HG03378 (cell line): ENCODE measurements at regions not wholly inside any gene's neighbourhood (a gene's known extent, or its start where the extent isn't known, plus 50 kb on each side); places are given as distances from the start of the nearest gene placed in this dataset.
"Not testable (repeated sequence)": the region's sequence is repeated elsewhere in the genome, so short reads cannot be mapped to it uniquely, and the experiment has no call there.

Experiments
- ATAC-seq: cut with Tn5 transposase; IDR thresholded peaks from one replicate; pipeline ENCODE4 v1.9.1; 2021; ENCODE audit warnings: mild to moderate bottlenecking, moderate library complexity; ENCODE audit not compliant: unreplicated experiment

DNA sequence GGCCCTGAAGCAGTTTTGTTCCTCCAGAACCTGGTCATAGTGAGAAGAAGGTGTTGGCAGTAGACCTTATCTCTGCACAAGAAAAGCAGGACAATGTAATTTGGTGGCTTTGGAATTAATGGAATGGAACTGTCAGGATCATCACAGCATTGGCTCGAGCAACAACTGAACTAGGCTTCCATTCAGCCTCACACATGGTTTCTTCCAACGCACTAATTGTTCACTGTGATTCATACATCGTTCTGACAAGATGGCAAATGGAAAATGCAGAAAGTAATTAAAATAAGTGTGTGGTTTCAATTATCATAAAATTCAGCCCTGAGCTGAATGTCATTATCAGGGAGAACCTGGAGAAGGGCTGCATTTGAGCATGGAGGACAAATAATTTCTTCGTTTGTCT, 80.6 kb downstream of the MFSD1 start:
- no peak for ATAC-seq

DNA sequence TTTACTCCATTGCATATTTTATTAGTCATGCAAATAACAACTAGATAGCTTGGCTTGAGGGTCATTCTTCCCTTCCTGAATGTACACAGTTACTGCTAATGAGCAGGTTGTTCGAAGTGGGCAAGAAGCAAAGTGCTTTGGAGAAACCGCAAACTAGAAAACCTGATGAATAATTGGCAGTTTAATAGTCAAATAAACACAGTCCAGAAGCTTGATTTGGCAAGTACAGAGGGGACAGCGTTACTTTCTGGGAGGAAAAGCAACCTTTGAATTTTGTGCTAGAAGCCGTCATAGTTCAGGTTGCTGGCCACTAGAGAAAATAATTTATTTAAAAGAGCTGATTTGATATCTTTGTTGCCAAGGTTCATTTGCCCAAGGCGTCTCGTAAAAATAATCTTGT, 94.9 kb downstream of the MFSD1 start:
- ATAC-seq, result no peak

DNA sequence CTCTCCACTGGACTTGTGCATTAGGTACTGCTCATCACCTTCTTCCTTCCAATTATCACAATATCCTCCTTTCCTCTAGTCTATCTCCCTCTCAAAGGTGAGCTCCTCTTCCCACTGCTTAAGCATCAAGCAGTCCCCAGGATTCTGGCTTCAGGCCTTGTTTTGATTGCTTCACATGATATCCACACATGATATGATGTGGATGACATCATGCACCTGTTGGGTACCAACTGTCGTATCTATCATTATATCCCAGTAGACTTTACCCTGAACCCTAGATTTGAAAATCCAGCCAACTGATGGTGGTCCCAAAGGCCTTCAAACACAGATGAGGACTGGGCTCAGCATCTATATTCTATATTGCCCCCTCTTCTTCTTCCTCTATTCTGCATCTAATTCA, 104.9 kb downstream of the MFSD1 start:
- no peak for ATAC-seq

DNA sequence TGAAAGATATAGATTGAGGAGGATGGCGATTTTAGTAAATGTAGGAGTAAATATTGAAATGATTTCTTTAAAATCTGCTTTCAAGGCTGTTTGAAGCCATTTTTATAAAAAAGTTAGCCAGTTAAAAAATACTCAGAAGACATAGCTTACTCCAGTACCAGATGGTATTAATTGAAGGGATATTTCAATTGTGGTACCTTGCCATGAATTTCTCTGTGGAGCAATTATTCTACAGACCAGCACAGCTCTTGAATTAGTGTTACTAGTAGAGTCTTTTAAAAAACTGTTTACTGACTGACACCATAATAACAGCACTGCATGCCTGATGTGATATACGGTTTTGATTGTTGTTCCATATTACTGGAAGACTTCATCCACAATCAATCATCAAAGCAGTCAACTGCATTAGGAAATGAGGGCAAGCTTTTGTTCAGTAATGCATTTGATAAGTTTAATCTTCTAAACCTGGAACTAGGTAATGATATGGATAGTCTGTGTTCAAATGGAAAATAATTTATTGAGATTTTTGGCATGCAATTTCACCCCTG, 106.4 kb downstream of the MFSD1 start:
- ATAC-seq, result no peak

DNA sequence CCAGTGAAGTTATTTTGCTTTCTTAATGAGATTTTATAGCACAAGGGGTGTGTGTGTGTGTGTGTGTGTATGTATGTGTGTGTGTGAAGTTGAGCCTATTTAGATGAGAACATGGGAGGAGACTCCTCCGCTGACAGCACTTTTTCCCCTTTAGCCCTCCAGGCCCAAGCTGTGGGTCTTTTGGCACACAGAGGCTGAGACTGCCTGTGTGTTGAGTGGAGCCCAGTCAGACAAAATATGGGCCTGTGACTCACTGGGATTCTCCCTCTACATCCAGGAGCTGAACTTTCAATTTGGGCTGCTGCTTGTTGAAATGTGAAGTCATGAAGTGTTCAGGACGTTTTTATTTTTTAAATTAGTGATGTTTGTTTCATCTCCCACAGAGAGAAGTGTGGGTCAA, 108.0 kb downstream of the MFSD1 start:
- ATAC-seq, result no peak

DNA sequence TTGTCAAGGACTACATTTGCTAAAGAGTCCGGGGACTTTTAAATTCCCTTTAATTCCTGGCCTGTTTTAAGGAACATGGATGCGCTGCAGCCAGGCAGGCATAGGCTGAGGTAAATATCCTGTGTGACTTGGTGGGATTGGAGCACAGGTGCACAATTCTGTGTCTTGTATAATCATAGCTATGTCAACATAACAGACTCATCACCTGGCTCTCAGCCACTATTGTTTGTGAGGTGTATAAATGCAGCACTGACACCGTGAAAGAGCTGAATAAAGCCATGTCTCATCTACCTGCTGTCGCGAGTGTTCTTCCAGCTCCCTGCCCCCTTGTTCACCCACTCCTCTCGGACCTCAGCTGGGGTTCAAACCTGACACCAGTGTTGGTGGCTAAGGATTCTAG, 109.7 kb downstream of the MFSD1 start:
- no peak for ATAC-seq

DNA sequence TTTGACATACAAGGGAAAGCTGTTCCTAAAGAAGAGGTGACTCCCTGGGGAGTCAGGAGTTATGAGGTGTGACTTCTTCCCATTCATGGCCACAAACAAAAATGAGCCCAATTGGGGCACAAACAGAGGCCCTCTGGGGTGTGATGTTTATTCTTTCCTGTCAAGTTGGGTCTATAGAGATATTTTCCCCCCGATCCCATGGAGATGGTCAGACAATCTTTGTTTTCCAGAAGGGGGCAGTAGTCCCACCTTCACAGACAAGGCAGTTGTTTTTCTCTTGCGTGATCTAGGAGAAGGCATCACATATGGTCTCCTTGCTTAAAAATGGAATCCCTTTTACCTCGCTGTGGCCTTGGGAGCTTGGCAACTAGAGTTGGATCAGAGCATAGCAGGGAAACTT, 110.3 kb downstream of the MFSD1 start:
- ATAC-seq, result no peak

DNA sequence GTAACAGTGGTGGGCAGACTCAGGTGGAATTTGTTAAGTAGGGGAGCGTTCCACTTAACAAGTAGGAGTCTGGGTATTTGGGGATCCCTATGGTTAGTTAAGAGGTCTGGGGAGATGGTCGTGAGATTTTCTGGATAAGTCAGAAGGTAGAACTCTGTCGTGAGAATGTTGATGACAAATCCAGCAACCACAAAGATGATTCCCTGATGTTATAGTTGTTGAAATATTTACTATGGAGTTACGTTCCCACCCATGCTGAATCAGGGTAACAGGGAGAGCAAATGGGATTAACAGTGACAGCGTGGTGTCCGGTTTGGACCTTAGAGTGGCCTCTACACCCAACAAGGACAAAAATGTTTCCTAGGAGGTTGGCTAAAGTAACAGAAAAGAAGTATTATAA, 110.8 kb downstream of the MFSD1 start:
- no peak for ATAC-seq

DNA sequence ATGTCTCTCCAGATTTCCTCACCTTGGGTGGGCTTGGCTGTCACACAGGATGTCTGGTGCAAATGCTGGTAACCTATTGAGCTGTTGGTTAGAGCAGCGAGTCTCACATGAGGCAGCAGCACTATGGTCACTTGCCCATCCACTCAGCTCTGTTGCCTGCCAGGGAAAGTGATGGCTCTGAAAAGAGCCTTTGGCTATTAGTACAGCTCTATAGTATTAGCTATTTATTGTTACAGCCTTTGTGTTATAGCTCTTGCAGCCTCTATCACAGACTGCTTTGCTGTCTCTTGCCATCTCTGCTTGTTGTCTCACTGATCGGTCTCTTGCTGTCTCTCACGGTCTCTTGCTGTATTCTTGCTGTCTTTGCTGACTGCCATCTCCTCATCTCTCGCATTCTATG, 114.3 kb downstream of the MFSD1 start:
- ATAC-seq, result no peak

DNA sequence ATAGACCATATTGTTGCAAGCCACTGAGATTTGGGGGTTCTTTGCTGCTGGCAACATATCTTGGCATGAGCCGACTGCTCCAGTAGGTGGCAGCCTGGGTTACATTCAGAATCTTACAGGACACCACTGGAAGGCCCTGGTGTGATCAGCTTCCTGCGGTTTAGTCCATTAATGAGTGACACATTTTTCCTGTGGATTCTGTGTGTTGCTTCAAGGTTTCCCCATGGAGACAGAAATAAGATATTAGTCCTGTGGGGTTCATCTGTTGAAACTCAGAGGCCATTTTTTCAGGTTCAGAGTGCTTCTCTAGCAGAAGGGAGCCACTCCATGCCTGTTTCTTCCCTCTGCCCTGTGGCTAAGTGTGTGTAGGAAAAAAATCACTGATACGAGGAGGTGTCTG, 116.2 kb downstream of the MFSD1 start:
- ATAC-seq, result no peak

DNA sequence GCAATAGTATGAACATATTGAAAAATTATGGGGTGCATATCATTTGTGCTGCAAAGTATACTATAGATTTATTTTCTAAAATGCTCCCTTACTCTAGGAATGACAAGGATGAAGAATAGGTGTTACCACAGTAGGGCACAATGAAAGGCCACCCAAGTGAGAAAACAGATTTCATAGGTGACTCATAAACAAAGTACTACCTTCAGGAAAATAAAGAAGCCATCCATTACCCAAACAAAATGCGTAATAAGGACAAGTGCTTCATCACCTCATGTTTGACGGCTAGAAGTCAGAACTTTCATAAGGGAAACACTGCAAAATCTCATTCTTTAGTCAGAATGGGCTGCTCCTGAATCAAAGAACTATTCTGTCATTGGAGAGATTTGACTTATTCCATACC, 116.6 kb downstream of the MFSD1 start:
- no peak for ATAC-seq

DNA sequence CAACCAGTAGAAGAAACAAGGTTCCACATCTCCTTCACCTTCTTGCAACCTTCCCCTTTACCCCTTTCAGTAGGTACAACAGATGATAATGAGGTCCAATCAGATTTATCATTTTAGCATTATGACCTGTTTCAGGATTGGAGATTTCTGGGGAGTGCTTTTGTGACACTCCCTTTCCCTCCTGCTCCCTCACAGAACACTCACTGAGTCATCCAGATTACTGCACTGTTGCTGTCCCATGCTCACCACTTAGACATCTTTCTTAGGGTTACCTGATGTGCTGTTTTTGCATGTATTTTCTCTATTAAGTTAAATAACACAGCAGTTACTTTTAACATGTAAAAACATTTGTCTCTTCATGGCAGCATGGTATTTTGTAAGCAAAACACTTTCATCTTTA, 118.5 kb downstream of the MFSD1 start:
- ATAC-seq, result no peak

DNA sequence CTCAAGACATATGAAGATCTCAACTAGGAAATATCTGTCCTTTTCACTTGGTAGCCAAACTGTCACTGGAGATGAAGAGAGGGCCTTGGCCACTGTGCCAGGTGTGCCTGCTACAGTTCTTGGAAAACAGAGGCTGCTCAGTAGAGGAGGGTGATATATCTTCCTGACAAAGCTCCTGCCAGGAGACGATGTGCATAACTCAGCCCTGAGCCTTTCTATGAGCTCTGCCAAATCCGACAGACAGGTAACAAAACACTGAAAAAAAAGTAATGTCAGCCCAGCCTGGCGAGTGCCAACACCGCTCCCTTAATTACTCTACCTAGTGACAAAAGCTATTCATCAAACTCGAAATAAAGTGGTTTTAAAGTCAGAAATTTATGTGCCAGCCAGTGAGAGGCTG, 123.2 kb downstream of the MFSD1 start:
- ATAC-seq, result no peak

DNA sequence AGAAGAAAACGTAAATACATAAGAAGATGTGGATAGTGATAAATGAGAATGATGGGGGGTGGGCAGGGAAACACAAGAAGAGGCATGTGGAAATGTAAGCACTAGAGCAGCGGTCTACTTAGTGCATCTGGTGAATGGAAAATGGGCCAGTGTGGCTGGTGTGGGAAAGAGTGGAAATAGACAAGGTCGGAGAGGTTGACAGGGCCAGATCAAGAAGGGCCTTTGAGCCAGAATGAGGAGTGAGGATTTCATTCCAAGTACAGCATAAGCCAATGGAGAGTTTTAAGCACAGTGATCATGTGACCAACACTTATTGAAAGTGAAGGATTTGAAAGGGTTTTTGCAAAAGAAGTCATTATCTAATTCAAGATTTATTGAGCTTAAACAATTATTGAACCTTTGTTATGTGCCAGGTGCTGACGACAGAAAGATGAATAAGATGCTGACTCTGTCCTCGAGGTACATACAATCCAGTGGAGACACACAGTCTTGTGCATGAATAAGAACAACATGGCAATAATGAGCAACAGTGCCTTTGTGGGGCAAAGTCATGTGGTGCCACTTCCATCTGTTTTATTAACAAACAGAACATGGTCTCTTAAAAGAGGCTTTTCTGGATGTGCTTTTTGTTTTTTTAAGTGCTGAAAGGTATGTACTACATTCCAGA, 124.1 kb downstream of the MFSD1 start:
- no peak for ATAC-seq

DNA sequence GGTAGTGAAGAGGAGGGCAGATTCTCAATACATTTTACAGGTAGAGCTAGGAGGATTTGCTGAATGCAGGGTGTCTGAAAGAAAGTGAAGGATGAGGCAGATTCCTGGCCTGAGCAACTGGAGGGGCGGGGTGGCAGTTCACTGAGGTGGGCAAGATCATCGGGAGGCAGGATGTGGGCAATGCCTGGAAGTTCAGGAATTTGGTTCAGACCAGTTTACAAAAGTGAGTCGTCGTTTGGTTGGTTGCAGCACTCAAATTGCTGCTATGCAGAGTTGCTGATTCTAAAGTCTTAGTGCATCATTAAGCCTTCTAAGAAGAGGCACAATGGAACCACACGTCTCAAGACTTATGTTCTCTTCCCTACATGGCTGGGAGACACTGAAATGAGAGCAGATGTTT, 134.0 kb downstream of the MFSD1 start:
- no peak for ATAC-seq

DNA sequence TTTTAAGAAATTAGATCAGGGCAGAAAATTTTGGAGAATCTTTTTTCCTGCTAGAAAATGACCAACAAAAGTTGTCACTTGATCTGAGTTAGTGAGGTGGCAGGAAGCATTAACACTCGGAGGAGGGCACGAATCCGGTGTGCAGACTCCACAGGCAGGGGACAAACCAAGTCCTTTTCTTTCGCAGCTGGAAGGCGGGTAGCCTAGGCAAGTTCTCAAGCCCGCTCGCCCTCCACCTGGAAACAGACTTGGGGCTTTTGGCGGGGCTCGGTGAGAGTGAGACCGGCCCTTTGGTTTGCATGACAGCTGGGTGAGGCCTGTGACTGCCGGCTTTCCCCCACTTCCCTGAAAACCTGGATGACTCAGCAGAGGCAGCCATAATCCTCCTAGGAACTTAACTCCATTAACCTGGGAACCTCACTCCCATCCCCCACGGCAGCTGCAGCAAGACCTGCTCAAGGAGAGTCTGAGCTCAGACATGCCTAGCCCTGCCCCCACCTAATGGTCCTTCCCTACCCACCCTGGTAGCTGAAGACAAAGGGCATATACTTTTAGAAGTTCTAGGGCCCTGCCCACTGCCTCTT, 134.8 kb downstream of the MFSD1 start:
- no peak for ATAC-seq

DNA sequence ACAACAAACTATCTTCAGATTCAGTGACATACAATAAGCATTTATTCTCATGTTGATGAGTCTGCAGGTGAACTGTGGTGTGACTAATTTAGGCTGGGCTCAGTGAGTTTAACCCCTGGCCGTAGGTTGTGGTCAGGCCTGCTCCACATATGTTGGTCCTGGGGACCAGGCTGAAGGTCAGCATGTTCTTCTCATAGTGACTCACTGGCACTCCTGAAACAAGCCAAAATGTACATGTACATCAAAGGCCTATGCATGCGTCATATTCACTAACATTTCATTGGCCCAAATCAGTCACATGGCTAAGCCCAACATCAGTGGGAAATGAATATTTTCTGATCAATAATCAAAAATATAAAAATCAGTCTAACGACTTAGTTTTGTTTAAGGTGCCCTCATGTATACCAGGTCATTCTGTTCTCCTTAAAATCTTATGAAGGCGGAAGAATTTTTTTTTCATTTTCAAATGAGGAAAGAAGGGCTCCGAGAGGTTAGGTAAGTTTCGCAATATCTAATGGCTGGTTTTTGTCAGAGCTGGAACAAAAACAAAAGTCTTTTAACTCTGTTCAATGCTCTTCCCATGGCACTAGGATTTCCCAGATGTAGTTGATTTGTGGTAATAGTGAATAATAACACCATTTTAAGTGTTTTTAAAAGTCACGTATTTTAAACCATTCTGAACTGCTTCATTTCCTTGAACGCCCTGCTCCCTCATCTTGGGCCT, 148.5 kb downstream of the MFSD1 start:
- no peak for ATAC-seq

DNA sequence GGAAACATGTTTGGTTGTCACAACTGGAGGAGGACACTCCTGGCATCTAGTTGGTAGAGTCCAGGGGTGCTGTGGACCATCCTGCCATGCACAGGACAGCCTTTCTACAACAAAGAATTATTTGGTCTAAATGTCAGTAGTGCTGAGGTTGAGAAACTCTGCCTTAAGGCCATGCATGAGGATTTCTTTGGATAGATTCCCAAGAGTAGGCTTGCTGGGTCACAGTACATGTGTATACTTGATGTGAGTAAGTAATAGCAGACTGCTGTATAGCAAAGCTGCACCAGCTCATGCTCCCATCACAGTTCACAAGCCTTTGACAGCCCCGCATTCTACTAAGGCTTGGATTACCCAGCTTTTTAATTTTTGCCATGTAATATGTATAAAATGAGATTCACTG, 151.3 kb downstream of the MFSD1 start:
- ATAC-seq, result no peak

DNA sequence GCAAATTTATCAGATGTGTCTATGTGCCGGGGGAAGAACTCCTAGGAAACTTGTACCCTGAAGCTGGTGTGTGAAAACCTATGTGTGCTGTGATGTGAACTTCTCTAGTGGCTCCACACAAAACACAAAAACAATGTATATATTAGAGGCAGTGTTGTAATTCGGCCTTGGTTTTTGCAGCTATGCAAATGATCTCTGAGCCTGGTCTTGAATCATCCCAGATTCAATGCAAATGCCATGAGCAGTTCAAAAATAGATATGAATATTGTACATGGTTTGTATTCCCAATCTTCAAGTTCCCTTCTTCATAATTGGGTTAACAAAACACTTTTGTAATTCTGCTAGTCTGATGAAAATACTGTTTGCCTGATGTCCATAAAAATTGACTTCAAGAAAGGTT, 152.6 kb downstream of the MFSD1 start:
- ATAC-seq, result no peak

DNA sequence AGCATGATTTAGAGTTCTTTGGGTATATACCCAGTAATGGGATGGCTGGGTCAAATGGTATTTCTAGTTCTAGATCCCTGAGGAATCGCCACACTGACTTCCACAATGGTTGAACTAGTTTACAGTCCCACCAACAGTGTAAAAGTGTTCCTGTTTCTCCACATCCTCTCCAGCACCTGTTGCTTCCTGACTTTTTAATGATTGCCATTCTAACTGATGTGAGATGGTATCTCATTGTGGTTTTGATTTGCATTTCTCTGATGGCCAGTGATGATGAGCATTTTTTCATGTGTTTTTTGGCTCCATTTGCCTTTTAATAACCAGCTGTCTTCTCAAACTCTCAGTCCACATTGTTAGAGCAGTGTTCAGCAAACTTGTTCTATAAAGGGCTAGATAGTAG, 155.9 kb downstream of the MFSD1 start:
- not testable (repeated sequence) for ATAC-seq

DNA sequence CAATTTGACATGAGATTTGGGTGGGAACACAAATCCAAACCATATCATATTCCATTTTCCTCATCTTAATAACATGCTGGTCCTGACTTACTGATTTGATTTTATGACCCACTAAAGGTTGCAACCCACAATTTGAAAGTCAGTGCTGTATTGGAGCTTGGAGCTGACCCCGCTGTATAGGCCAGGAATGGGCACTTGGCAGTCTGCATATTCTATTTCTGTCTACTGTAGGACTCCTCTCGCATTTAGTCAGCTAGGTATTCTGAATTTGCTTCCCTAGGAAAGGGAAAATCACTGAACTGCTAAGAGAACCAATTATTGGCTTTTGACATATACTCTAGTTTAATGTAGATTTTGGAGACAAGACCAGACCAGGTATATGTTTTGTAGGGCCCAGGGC, 157.0 kb downstream of the MFSD1 start:
- no peak for ATAC-seq

DNA sequence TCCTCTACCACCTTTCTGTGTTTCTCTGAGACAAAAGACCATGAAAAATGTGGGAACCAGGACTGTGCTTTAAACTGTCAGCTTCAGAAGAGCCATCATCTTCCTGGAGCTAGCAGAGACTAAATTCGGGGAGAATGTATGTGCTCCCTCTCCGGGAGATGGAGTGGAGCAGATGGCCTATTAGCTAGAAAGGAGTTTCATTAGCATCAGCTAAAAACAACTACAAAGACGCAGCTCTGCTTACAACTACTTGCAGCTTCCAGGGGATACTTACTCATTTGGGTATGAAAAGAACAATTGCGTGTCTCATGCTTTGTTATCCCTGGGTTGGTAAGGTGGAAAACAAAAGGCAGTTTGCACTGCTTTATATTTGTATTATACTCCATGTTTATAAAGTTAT, 159.6 kb downstream of the MFSD1 start:
- no peak for ATAC-seq
